Activated naive CD4-positive, alpha-beta T cell treated with anti-CD3 and anti-CD28 coated beads, Interleukin-2, amount 50 U/mL, for 72 hours (primary cell): ENCODE measurements at regions not wholly inside any gene's neighbourhood (a gene's known extent, or its start where the extent isn't known, plus 50 kb on each side); places are given as distances from the start of the nearest gene placed in this dataset.

ENCODE experiments used
- ATAC-seq, 2 donors: fragments of 150-1000 bp; cut with Tn5 transposase; 2 replicates each; pipeline ENCODE4 v1.10.0; 2021; ENCODE audit warnings: mild to moderate bottlenecking in 2 of 2, moderate library complexity in 2 of 2
- DNase-seq, 2 donors: peaks; one replicate each; pipeline ENCODE4 v3.0.0; 2021 to 2022; ENCODE audit warnings: low spot score in 2 of 2
- H3K27ac Mint-ChIP-seq, 2 donors: one replicate each; pipeline ENCODE4 v1.8.0; 2022; ENCODE audit warnings: mild to moderate bottlenecking in 2 of 2, mixed read lengths in 2 of 2
- H3K36me3 Mint-ChIP-seq, 2 donors: one replicate each; pipeline ENCODE4 v1.8.0; 2022; ENCODE audit warnings: mixed read lengths in 2 of 2
- H3K9me3 Mint-ChIP-seq, 2 donors: one replicate each; pipeline ENCODE4 v1.8.0; 2022; ENCODE audit warnings: mixed read lengths in 2 of 2

DNA sequence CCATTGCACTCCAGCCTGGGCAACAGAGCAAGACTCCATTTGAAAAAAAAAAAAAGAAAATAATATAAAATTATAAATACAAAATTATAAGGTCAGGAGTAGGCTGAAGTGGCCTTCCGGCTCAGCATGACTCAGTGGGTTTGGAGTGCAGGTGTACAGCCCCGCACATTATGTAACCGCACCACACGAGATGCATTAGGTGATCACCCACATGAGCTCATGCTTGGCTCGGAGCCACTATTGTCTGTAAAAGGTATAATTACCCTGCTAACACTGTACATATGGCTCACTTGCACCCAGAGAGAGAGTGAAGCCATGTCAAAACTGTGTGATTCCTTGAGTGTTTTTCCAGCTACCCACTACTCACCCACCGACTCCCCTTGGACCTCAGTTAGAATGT lies 557.0 kb downstream of the SLC6A15 start:
- Mint-ChIP-seq H3K27ac (no peak overlapping the region), H3K9me3 (no peaks in the 10 kb centered on the region), H3K36me3 (no peaks in the 10 kb centered on the region)
- DNase-seq (no peak), ATAC-seq (no peak)

DNA sequence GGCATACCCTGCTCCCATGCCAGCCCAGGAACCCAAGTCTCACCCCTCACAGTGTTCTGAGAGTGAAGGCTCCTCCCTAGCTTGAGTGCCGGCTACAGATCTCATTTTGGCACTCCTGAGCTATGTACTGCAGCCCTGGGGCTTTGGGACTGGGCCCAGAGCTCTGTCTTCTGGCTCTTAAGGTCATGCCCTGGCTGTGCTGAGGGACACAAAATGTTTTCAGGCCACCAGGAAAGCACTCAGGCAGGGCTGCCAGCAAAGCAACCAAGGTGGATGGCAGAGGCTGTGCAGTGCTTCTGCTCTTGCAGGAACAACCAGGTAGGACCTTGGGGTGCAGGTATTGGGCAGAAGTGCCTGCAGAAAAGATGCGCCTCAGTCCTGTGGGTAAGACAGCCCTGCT lies 564.0 kb downstream of the SLC6A15 start:
- Mint-ChIP-seq H3K27ac (no peak overlapping the region), H3K36me3 (no peaks in the 10 kb centered on the region), H3K9me3 (peaks cover 0 to 8% of the 10 kb centered on the region in 2 donors)
- DNase-seq (no peak), ATAC-seq (no peak)

- no peak for DNase-seq
- Mint-ChIP-seq H3K9me3 (peaks cover 9 to 10% of the 10 kb centered on the region in 2 donors), H3K27ac (no peak overlapping the region), H3K36me3 (no peaks in the 10 kb centered on the region)
- ATAC-seq: no peak
These were observed 571.0 kb downstream of the SLC6A15 start for GRCh38 chr12:84341467-84342193.

DNA sequence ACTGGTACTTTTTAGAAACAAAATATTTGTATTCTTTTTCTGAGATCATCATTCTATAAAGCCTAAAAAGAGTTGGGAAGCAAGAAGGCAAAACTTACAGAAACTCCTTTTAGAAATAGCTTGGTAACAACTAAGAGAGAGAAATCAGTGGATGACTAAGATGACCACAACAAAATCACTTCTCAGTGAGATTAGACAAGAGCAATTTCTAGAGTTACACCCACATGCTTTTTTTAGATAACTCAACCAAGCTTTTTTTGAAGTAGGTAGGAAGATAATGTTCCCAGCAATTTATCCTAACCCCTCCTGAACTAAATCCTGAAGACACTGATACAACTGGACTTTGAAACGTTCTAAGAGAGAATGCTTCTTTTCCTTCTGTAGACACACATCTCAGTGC lies 576.4 kb downstream of the SLC6A15 start:
- H3K36me3 Mint-ChIP-seq: no peaks in the 10 kb centered on the region
- no peak for ATAC-seq
- H3K9me3 Mint-ChIP-seq: peaks cover 4 to 8% of the 10 kb centered on the region in 2 donors
- H3K27ac Mint-ChIP-seq: no peak overlapping the region
- DNase-seq: no peak

- Mint-ChIP-seq H3K27ac (no peak overlapping the region), H3K9me3 (peaks cover 0 to 3% of the 10 kb centered on the region in 2 donors), H3K36me3 (no peaks in the 10 kb centered on the region)
- no peak for DNase-seq
- ATAC-seq: no peak
These were observed 582.7 kb downstream of the SLC6A15 start for GRCh38 chr12:84329938-84330337.

DNA sequence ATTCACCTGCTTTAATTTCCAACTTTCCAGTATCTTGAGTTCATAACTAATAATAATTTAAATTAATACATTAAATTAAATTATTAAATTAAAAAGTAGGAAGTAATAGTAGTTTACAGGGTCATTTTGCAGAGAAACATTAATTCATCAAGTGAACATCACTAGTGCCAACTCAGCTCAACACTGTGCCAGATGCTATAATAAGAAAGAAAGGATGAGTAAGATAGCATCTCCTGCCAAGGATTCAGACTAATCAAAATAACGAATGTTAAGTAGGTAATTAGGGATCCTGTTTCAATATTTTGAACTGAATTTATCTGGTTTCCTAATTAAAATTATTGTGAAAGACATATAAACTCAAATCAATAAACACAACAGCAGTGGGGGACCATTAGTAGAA lies 596.7 kb downstream of the SLC6A15 start:
- Mint-ChIP-seq H3K36me3 (no peaks in the 10 kb centered on the region), H3K9me3 (peaks cover 11 to 14% of the 10 kb centered on the region in 2 donors), H3K27ac (no peak overlapping the region)
- DNase-seq (no peak), ATAC-seq (no peak)

GRCh38 chr12:84313323-84313675 lies 599.3 kb downstream of the SLC6A15 start:
- Mint-ChIP-seq H3K36me3 (no peaks in the 10 kb centered on the region), H3K9me3 (peaks cover 9 to 11% of the 10 kb centered on the region in 2 donors), H3K27ac (no peak overlapping the region)
- DNase-seq (no peak), ATAC-seq (no peak)

DNA sequence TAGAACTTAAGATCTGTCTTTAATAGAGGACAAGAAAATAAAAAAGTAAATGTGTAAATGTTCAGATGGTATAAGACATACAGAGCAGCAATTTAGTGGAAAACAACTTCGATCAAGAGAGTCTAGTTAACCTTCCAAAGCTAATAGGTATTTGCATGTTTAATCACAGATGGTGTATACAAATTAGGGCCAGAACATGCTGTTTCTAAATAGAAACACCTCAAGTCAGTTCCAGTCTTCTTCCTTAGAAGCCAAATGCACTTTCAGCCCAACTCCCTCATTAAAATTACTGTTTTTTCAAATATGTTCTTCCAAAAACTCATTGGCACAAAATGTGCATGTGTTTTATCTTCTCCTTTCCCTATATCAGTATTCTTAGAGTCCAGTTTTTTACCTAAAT lies 604.4 kb downstream of the SLC6A15 start:
- DNase-seq (no peak), ATAC-seq (no peak)
- H3K9me3 Mint-ChIP-seq: peaks cover 22 to 27% of the 10 kb centered on the region in 2 donors
- H3K36me3 Mint-ChIP-seq: no peaks in the 10 kb centered on the region
- no peak overlapping the region for H3K27ac Mint-ChIP-seq

GRCh38 chr12:84305144-84305543 lies 607.5 kb downstream of the SLC6A15 start:
- H3K36me3 Mint-ChIP-seq: no peaks in the 10 kb centered on the region
- H3K9me3 Mint-ChIP-seq: peaks cover 11 to 18% of the 10 kb centered on the region in 2 donors
- ATAC-seq: no peak

GRCh38 chr12:84294246-84294645 lies 618.4 kb downstream of the SLC6A15 start:
- H3K27ac Mint-ChIP-seq: no peak overlapping the region
- H3K36me3 Mint-ChIP-seq: no peaks in the 10 kb centered on the region
- H3K9me3 Mint-ChIP-seq: peaks cover 0 to 5% of the 10 kb centered on the region in 2 donors
- ATAC-seq (no peak), DNase-seq (no peak)

More at GRCh38 chr12:84305144-84305543, 607.5 kb downstream of the SLC6A15 start:
- no peak for DNase-seq
- no peak overlapping the region for H3K27ac Mint-ChIP-seq

DNA sequence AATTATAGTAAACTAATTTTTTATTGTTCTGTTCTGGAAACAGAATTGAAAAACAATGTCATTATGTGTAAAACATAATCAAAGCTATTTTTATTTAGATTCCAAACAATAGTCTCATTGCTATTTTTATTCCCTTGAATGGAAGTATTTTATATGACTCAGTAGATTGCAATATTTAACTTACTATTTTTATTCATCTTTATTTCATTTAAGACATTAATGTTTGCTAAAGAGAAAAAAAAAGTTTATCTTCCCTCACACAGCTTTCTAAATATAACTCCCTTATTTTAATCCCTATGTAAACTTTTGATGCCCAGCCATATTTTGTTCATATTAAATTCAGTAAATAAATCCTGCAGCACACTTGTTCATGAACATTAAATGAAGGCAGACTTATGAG lies 622.4 kb downstream of the SLC6A15 start:
- peaks cover 3 to 11% of the 10 kb centered on the region in 2 donors for H3K9me3 Mint-ChIP-seq
- DNase-seq (no peak), ATAC-seq (no peak)
- no peak overlapping the region for H3K27ac Mint-ChIP-seq
- no peaks in the 10 kb centered on the region for H3K36me3 Mint-ChIP-seq

- Mint-ChIP-seq H3K27ac (no peak overlapping the region), H3K9me3 (peaks cover 6 to 8% of the 10 kb centered on the region in 2 donors), H3K36me3 (peaks cover 0 to 9% of the 10 kb centered on the region in 2 donors)
- no peak for ATAC-seq
- no peak for DNase-seq
These were observed 634.6 kb downstream of the SLC6A15 start for GRCh38 chr12:84277986-84278385.

- DNase-seq: no peak
- Mint-ChIP-seq H3K36me3 (peaks cover 0 to 9% of the 10 kb centered on the region in 2 donors), H3K9me3 (peaks cover 10% of the 10 kb centered on the region in 2 donors), H3K27ac (no peak overlapping the region)
- ATAC-seq: no peak
These were observed 636.4 kb downstream of the SLC6A15 start for GRCh38 chr12:84276215-84276614.

DNA sequence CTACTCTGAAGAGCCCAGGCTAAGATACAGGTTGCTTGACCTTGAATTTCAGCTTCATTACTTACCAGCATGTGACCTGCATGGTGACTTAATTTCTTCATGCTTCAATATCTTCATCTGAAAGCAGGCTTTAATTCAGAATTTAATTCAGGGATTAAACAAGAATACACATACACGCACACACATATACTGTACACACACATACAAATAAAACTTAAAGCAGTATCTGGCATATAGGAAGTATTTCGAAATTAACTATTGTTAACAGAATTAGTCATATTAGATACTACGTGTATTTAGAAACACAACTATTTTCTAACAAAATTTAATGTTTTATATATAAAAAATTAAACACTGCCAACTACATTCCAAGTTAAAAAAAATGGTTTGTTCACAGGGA lies 640.3 kb downstream of the SLC6A15 start:
- H3K36me3 Mint-ChIP-seq: no peaks in the 10 kb centered on the region
- DNase-seq (no peak), ATAC-seq (no peak)
- H3K9me3 Mint-ChIP-seq: peaks cover 4% of the 10 kb centered on the region in 2 donors
- no peak overlapping the region for H3K27ac Mint-ChIP-seq

DNA sequence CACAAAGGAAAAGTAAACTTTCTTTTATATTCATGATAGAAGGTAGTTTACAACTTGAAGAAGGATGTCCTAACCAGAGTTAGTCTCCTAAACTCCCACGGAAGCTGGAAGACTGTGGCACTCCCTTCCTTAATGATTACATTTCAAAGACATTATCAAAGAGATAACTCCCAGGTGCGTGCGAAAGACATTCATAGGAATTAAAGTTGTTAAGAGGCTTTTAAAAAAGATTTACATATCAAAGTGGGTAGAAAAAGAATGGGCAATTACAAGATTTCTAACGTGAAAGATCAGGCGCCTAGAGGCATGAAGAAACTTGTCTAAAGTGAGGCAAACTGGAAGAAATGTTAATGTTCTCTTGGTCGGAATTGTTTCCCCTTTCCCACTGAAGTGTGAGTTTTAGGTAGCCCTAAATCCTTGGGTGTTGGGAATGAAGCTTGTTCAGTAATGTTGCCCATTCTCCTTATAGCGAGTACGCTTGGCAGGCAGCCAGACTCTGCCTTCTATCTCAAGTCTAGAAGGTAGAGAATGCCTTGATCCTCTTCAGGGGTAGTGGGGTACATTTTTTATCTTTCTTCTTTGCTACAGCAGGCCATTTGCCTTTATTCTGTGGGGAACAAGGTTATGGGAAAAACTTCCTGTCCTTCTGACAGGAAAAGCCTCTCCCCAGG lies 642.0 kb downstream of the SLC6A15 start:
- peaks cover 4% of the 10 kb centered on the region in 2 donors for H3K9me3 Mint-ChIP-seq
- ATAC-seq: no peak

GRCh38 chr12:84247931-84248330 lies 664.7 kb downstream of the SLC6A15 start:
- ATAC-seq (no peak), DNase-seq (no peak)

More for the DNA sequence above, 642.0 kb downstream of the SLC6A15 start:
- Mint-ChIP-seq H3K27ac (no peak overlapping the region), H3K36me3 (no peaks in the 10 kb centered on the region)
- DNase-seq: no peak

DNA sequence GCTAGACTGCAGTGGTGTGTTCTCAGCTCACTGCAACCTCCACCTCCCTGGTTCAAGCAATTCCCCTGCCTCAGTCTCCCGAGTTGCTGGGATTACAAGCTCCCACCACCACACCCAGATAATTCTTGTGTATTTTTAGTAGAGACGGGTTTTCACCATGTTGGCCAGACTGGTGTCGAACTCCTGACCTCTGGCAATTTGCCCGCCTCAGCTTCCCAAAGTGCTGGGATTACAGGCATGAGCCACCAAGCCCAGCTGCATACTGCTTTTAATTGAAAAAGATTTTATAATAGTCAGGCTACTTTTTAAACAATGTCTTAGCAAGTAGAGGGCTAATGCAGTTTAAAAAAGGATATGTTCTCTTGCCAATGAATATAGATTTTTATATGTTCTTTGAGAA lies 668.9 kb downstream of the SLC6A15 start:
- no peaks in the 10 kb centered on the region for H3K36me3 Mint-ChIP-seq
- no peak overlapping the region for H3K27ac Mint-ChIP-seq
- ATAC-seq: no peak
- no peak for DNase-seq
- H3K9me3 Mint-ChIP-seq: peaks cover 3 to 5% of the 10 kb centered on the region in 2 donors

More at GRCh38 chr12:84247931-84248330, 664.7 kb downstream of the SLC6A15 start:
- H3K9me3 Mint-ChIP-seq: peaks cover 8 to 10% of the 10 kb centered on the region in 2 donors
- H3K36me3 Mint-ChIP-seq: no peaks in the 10 kb centered on the region
- no peak overlapping the region for H3K27ac Mint-ChIP-seq

- H3K9me3 Mint-ChIP-seq: no peaks in the 10 kb centered on the region
- no peak overlapping the region for H3K27ac Mint-ChIP-seq
- no peak for ATAC-seq
- no peak for DNase-seq
- no peaks in the 10 kb centered on the region for H3K36me3 Mint-ChIP-seq
These were observed 689.8 kb downstream of the SLC6A15 start for GRCh38 chr12:84222841-84223240.
